ENCODE measurements at regions not wholly inside any gene's neighbourhood (a gene's known extent, or its start where the extent isn't known, plus 50 kb on each side); places are given as distances from the start of the nearest gene placed in this dataset.

DNA sequence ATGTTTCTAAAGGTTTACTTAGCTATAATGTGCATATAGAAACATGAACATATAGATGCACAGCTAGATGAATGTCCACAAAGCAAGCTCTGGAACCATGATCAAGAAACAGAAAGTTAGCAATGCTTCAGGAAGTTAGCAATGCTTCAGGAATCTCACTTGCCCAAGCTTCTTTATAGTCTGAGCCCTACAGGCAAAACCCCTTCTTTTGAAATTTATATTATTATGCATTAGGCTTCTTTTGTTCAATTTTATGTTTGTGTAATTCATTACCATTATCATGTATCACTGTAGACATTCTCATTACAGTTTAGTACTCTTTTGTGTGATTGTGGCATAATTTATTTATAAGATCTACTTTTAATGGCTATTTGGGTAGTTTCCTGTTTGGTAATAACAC is 286.4 kb upstream of the BCHE start:
- H3K27me3 Mint-ChIP-seq, result no peaks in the 10 kb centered on the region
- H3K9me3 ChIP-seq (ENCODE audit: control insufficient read depth in 1 of 2, insufficient read depth in 1 of 2, low read length in 2 of 2), result peaks cover 0 to 3% of the 10 kb centered on the region in 2 experiments
- no peak for ATAC-seq (ENCODE audit: poor library complexity)
- intact Hi-C loops (cut with DNase I, micrococcal nuclease), result no loop called here
- H3K4me1 Mint-ChIP-seq (ENCODE audit: low read depth), result no peaks in the 10 kb centered on the region
- H3K9me3 Mint-ChIP-seq, result peaks cover 2% of the 10 kb centered on the region
- POLR2A ChIA-PET, result no interaction called here
- H3K36me3 Mint-ChIP-seq (ENCODE audit: low read depth), result no peaks in the 10 kb centered on the region
- H3K4me3 ChIP-seq (ENCODE audit: low read length), result no peak overlapping the region
- TF ChIP-seq, protein P1, sequence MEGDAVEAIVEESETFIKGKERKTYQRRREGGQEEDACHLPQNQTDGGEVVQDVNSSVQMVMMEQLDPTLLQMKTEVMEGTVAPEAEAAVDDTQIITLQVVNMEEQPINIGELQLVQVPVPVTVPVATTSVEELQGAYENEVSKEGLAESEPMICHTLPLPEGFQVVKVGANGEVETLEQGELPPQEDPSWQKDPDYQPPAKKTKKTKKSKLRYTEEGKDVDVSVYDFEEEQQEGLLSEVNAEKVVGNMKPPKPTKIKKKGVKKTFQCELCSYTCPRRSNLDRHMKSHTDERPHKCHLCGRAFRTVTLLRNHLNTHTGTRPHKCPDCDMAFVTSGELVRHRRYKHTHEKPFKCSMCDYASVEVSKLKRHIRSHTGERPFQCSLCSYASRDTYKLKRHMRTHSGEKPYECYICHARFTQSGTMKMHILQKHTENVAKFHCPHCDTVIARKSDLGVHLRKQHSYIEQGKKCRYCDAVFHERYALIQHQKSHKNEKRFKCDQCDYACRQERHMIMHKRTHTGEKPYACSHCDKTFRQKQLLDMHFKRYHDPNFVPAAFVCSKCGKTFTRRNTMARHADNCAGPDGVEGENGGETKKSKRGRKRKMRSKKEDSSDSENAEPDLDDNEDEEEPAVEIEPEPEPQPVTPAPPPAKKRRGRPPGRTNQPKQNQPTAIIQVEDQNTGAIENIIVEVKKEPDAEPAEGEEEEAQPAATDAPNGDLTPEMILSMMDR (IDR thresholded peaks at IDR 0.05), result no peak
- no peaks in the 10 kb centered on the region for H3K4me1 ChIP-seq (ENCODE audit: insufficient read depth, low read length)
- no peak overlapping the region for H3K4me3 Mint-ChIP-seq
- no peak overlapping the region for H3K27ac ChIP-seq (ENCODE audit: low read depth in 1 of 2, low read length in 2 of 2)
- H3K27ac Mint-ChIP-seq, result no peak overlapping the region
- CTCF ChIA-PET, result no interaction called here
- no peak for DNase-seq
- H3K27me3 ChIP-seq (ENCODE audit: control insufficient read depth in 1 of 2, insufficient read depth in 2 of 2, low read length in 2 of 2), result no peaks in the 10 kb centered on the region
- no peaks in the 10 kb centered on the region for H3K36me3 ChIP-seq (ENCODE audit: insufficient read depth, low read length)

DNA sequence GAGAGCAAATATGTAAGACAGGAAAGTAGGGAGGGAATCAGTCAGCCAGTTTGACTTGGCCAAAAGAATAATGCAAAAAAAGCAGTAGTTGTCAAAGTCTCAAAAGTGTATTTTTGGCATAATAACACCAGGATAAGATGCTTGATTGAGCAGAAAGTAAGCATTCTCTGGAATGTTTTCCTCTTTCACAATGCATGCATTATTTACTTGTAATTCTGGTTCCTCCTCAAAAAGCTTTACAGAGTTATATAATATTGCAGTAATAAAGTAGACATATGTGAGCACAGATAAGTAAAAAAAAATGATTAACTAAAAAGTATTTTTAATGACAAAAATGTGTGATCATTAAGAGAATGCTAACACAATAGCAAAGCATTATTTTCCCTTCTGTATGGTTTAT is 285.9 kb upstream of the BCHE start:
- no peaks in the 10 kb centered on the region for H3K27me3 ChIP-seq (ENCODE audit: control insufficient read depth in 1 of 2, insufficient read depth in 2 of 2, low read length in 2 of 2)
- TF ChIP-seq, protein P1 (IDR thresholded peaks at IDR 0.05), result no peak
- no peak overlapping the region for H3K4me3 Mint-ChIP-seq
- ATAC-seq (ENCODE audit: poor library complexity) (no peak), DNase-seq (no peak)
- no peaks in the 10 kb centered on the region for H3K36me3 ChIP-seq (ENCODE audit: insufficient read depth, low read length)
- CTCF ChIA-PET, result no interaction called here
- no peak overlapping the region for H3K27ac ChIP-seq (ENCODE audit: low read depth in 1 of 2, low read length in 2 of 2)
- intact Hi-C loops (cut with DNase I, micrococcal nuclease), result no loop called here
- peaks cover 2% of the 10 kb centered on the region for H3K9me3 Mint-ChIP-seq
- H3K4me1 Mint-ChIP-seq (ENCODE audit: low read depth), result no peaks in the 10 kb centered on the region
- no peaks in the 10 kb centered on the region for H3K27me3 Mint-ChIP-seq
- no peaks in the 10 kb centered on the region for H3K36me3 Mint-ChIP-seq (ENCODE audit: low read depth)
- peaks cover 0 to 3% of the 10 kb centered on the region in 2 experiments for H3K9me3 ChIP-seq (ENCODE audit: control insufficient read depth in 1 of 2, insufficient read depth in 1 of 2, low read length in 2 of 2)
- H3K4me3 ChIP-seq (ENCODE audit: low read length), result no peak overlapping the region
- POLR2A ChIA-PET, result no interaction called here
- no peaks in the 10 kb centered on the region for H3K4me1 ChIP-seq (ENCODE audit: insufficient read depth, low read length)
- no peak overlapping the region for H3K27ac Mint-ChIP-seq

DNA sequence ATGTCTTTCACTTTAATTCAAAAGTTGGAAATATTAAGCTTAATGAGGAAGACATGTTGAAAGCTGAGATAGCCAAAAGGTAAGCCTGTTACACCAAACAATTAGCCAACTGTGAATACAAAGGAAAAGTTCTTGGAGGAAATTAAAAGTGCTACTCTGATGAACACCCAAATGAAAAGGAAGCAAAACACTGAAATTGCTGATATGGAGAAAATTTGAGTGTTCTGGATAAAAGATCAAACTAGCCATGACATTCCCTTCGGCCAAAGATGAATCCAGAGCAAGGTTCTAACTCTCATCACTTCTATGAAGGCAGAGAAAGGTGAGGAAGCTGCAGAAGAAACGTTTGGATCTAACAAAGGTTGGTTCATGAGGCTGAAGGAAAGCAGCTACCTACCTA is 280.8 kb upstream of the BCHE start:
- Mint-ChIP-seq H3K27ac (no peak overlapping the region), H3K36me3 (ENCODE audit: low read depth) (no peaks in the 10 kb centered on the region)
- TF ChIP-seq, protein P1 (IDR thresholded peaks at IDR 0.05), result no peak

More for the DNA sequence above, 280.8 kb upstream of the BCHE start:
- no peaks in the 10 kb centered on the region for H3K9me3 ChIP-seq (ENCODE audit: control insufficient read depth in 1 of 2, insufficient read depth in 1 of 2, low read length in 2 of 2)
- no peak overlapping the region for H3K27ac ChIP-seq (ENCODE audit: low read depth in 1 of 2, low read length in 2 of 2)
- H3K4me1 Mint-ChIP-seq (ENCODE audit: low read depth), result no peaks in the 10 kb centered on the region
- no peaks in the 10 kb centered on the region for H3K27me3 ChIP-seq (ENCODE audit: control insufficient read depth in 1 of 2, insufficient read depth in 2 of 2, low read length in 2 of 2)
- ChIA-PET POLR2A (no interaction called here), CTCF (no interaction called here)
- no peak for ATAC-seq (ENCODE audit: poor library complexity)
- H3K36me3 ChIP-seq (ENCODE audit: insufficient read depth, low read length), result no peaks in the 10 kb centered on the region
- H3K9me3 Mint-ChIP-seq, result peaks cover 4% of the 10 kb centered on the region
- H3K4me3 ChIP-seq (ENCODE audit: low read length), result no peak overlapping the region
- no peak overlapping the region for H3K4me3 Mint-ChIP-seq
- no peaks in the 10 kb centered on the region for H3K27me3 Mint-ChIP-seq
- DNase-seq, result no peak
- H3K4me1 ChIP-seq (ENCODE audit: insufficient read depth, low read length), result no peaks in the 10 kb centered on the region
- intact Hi-C loops (cut with DNase I, micrococcal nuclease), result no loop called here

Data from CD4-positive, alpha-beta T cell (primary cell).